Thyroid gland (tissue), 4 donors: ENCODE measurements at regions not wholly inside any gene's neighbourhood (a gene's known extent, or its start where the extent isn't known, plus 50 kb on each side); places are given as distances from the start of the nearest gene placed in this dataset.

Experiments used
- CTCF ChIP-seq, 6 experiments: fragments of 200-600 bp in 3 of 6; fragments of 450-650 bp in 3 of 6; sonication (generic) in 3 of 6; IDR thresholded peaks; one replicate each; pipeline ENCODE4 v1.5.1; 2016 to 2019; ENCODE audit warnings: antibody characterized with exemption in 6 of 6, mild to moderate bottlenecking in 2 of 6, inconsistent platforms in 1 of 6, moderate library complexity in 1 of 6
- POLR2A ChIP-seq, 2 donors: fragments of 450-650 bp; IDR thresholded peaks; one replicate each; pipeline ENCODE4 v1.6.1; 2017; ENCODE audit warnings: antibody characterized with exemption in 2 of 2, mild to moderate bottlenecking in 2 of 2, moderate library complexity in 1 of 2

- TF ChIP-seq CTCF (IDR thresholded peaks at IDR 0.05) (no peak), POLR2A (IDR thresholded peaks at IDR 0.05) (no peak)
Observed at GRCh38 chr17:77434136-77435114, 293.7 kb downstream of the SEC14L1 start.
